HG03159 (cell line): ENCODE measurements at regions not wholly inside any gene's neighbourhood (a gene's known extent, or its start where the extent isn't known, plus 50 kb on each side); places are given as distances from the start of the nearest gene placed in this dataset.
"Not testable (repeated sequence)": the region's sequence is repeated elsewhere in the genome, so short reads cannot be mapped to it uniquely, and the experiment has no call there.

Source experiments
- ATAC-seq: cut with Tn5 transposase; IDR thresholded peaks from one replicate; pipeline ENCODE4 v1.9.1; 2021; ENCODE audit warnings: mild to moderate bottlenecking, moderate library complexity; ENCODE audit not compliant: unreplicated experiment

- ATAC-seq: no peak
Measured at GRCh38 chr2:105691947-105692390, 52.7 kb upstream of the NCK2 start.

GRCh38 chr2:105690566-105690965 lies 54.1 kb upstream of the NCK2 start:
- no peak for ATAC-seq

DNA sequence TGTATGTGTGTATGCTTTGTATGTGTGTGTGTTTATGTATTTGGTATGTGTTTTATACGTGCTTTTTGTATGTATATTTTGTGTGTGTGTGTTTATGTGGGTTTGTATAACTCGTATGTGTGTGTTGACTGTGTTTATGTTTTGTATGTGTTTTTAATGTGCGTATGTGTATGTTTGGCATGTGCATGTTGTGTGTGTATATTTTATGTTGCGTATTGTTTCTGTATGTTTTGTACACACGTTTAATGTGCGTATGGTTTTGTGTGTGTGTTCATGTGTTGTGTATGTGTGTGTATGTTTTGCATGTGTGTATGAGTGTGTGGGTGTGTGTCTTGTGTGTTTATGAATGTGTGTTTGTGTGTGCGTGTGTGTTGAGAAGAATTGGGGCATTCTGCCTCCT lies 55.2 kb upstream of the NCK2 start:
- no peak for ATAC-seq

DNA sequence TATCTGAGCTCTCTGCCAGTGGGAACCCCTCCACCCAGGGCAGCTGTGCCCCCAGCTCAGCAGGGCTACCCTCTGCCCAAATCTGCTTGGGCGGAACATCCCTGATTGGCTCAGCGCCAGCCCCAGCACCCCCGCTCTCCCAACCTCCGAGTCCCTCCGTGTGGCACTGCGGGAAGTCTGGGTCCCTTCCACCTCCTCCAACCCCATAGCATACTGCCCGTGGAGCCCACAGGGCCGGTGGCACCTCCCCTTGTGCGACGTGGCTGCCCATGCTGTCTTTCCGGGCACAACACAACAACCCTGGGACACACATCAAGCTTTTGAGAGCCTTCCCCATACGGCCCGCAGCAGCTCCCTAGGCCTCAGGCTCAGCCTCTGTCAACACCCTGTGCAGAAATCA lies 55.8 kb upstream of the NCK2 start:
- ATAC-seq: no peak

DNA sequence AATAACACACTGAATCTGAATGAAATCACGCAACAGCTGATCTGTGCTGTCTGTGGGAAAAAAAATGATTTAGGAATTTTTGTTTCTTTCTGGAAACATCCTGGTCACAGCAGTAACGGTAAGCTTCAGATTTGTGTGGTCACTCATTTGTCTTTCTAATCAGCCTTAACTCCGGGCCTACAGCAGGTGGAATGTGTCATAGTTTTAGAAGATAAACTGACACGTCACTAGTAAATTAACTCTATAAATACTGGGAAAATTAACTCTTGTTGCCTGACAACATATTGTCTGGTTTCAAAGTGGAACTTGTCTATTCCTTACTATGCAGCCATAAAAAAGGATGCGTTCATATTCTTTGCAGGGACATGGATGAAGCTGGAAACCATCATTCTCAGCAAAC lies 58.1 kb upstream of the NCK2 start:
- ATAC-seq: no peak

DNA sequence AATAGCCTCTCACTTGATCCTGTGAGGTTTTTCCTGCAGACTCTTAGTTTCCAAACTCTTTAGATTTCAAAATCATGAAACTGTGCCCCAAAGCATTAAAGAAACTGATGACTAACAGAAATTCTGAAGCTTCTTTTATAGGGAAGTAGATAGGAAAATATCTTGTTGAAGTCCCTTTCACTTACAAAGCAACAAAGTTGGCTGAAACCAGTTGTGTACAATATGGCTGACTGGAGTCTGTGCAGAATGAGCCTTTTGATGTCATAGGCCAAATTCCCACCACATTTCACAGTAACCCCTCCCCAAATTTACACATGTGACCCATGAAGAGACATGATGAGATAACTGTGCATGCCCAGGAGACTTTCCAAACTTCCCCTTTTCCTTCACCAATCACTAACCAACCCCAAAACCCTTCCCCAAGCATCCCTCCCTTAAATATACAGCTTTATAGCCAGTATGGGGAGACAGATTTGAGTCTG lies 61.7 kb upstream of the NCK2 start:
- ATAC-seq: no peak

- no peak for ATAC-seq
Measured at GRCh38 chr2:105682401-105682800, 62.3 kb upstream of the NCK2 start.

- ATAC-seq: no peak
Measured at GRCh38 chr2:105681927-105682326, 62.8 kb upstream of the NCK2 start.

- no peak for ATAC-seq
Measured at GRCh38 chr2:105680357-105680756, 64.4 kb upstream of the NCK2 start.

GRCh38 chr2:105678346-105678745 lies 66.4 kb upstream of the NCK2 start:
- ATAC-seq: no peak

DNA sequence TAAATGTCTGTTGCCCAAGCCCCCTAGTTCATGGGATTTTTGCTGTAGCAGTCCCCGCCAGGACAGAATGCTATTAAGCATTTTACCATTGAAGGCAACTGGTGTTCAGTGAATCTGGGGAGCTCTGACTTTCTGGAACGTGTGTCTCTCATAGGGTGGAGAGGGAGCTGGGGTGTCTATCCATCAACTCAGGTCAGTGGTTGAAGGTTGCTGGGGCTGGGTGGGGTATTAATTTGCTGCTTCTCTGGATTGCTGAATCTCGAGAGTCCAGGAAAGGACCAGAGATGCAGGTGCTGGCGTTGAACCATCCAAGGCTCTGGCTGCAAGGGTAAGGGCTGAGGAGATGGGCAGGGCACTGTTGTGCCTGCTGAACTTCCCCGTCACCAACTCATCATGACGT lies 66.8 kb upstream of the NCK2 start:
- no peak for ATAC-seq

DNA sequence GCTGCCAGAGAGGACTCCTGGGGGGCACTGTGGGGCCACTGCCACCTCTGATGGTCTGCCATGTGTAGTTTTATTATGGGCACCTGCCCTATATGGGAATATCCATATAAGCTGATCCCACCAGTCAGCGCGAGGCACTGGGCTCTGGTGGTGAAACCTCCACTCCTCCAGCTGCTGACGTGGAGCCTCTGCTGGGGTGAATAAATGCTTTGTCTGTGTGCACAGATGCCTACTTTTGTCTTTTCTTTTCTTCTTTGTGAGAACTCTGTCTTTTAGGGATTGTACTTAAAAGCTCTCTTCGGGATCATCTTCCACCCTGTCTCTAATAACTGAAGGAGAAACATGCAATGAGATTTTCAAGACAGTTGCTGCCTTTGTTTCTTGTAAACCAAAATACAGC lies 68.9 kb upstream of the NCK2 start:
- no peak for ATAC-seq

- no peak for ATAC-seq
Measured at GRCh38 chr2:105674859-105675541, 69.7 kb upstream of the NCK2 start.

- no peak for ATAC-seq
Measured at GRCh38 chr2:105674401-105674800, 70.3 kb upstream of the NCK2 start.

DNA sequence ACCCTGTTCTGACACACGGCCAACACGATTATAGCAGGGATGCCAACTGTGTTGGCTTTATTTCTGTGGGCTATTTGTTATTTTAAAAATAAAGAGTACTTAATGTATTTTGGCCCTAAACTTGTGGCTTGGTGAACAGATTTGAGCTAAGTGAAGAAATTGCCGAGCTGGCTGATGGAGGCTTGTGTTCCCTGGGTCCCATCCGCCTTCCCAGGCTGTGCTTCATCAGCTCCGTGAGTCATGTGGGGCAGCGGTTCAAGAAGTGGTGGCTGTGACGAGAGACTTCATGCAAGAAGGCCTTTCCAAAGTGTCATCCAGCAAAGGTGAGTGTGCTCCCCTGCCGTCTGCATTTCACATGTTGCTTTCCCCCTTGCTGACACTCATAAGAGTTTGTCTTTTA lies 73.6 kb upstream of the NCK2 start:
- ATAC-seq: no peak

- ATAC-seq: no peak
Measured at GRCh38 chr2:105669384-105669891, 75.3 kb upstream of the NCK2 start.

DNA sequence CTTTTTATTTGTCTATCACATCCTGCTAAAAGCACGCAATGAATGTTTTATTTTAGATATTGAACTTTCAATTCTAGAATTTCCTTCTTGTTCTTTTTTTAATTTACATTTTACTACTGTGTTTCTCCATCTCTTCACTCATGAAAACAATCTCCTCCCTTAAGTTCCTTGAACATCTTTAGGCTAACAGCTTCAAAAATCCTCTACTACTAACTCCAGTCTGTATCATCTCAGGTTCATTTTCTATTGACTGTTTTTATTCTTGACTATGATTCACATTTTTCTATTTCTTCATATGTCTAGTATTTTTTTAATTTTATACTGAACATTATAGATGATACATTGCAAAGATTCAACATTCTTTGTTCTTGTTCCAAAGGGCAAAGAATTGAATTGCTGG lies 79.2 kb upstream of the NCK2 start:
- no peak for ATAC-seq

GRCh38 chr2:105660489-105660888 lies 84.2 kb upstream of the NCK2 start:
- no peak for ATAC-seq

GRCh38 chr2:105655723-105656606 lies 88.7 kb upstream of the NCK2 start:
- ATAC-seq: not testable (repeated sequence)

GRCh38 chr2:105655244-105655643 lies 89.5 kb upstream of the NCK2 start:
- no peak for ATAC-seq

DNA sequence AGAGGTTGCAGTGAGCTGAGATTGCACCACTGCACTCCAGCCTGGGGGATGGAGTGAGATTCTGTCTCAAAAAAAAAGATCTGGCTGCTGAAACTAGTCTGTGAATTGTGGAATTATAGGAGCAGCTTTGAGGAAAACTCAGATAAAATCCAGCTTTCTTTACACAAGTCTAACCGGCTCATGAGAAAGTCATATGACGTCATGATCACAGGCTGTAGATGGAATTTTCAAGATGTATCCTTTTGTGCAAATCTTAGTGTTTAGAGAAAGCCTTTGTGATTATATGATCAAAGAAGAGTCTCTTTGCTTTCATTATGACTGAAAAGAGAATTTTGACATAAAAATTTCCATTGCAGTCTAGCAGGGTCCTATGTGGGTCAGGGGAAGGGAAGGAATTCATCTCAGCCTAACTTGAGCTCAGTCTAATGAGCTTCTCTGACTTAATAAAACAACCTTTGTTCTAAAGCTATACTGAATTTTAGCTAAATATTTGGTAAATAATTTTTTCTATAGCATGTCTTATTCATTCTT lies 90.2 kb upstream of the NCK2 start:
- ATAC-seq: no peak

GRCh38 chr2:105653302-105653701 lies 91.4 kb upstream of the NCK2 start:
- no peak for ATAC-seq
